NB4 (cell line): ENCODE measurements at regions not wholly inside any gene's neighbourhood (a gene's known extent, or its start where the extent isn't known, plus 50 kb on each side); places are given as distances from the start of the nearest gene placed in this dataset.

Experiments used
- CTCF ChIP-seq: IDR thresholded peaks from one replicate; pipeline ENCODE4 v1.5.1; 2012; ENCODE audit warnings: low read depth, low read length
- MYC ChIP-seq: IDR thresholded peaks from 2 replicates; pipeline ENCODE4 v1.6.1; 2011; ENCODE audit warnings: low read depth, low read length
- POLR2A ChIP-seq: IDR thresholded peaks from 2 replicates; pipeline ENCODE4 v1.6.1; 2011; ENCODE audit warnings: mild to moderate bottlenecking; ENCODE audit not compliant: insufficient read length; ENCODE audit errors: extremely low read depth

GRCh38 chr6:122141246-122141645 lies 258.2 kb upstream of the HSF2 start:
- TF ChIP-seq CTCF = no peak
- TF ChIP-seq POLR2A = no peak
- TF ChIP-seq MYC = no peak
